Ovary (tissue), 7 donors: ENCODE measurements at regions not wholly inside any gene's neighbourhood (a gene's known extent, or its start where the extent isn't known, plus 50 kb on each side); places are given as distances from the start of the nearest gene placed in this dataset.

Experiments used
- DNase-seq, 5 donors: peaks; one replicate each; pipeline ENCODE4 v3.0.0-alpha.2; 2019 to 2020
- H3K27ac ChIP-seq, 2 donors: fragments of 200-600 bp; one replicate each; pipeline versions ENCODE4 v1.5.1 to v1.8.0; 2019 to 2022
- H3K27me3 ChIP-seq: fragments of 200-600 bp; one replicate; pipeline ENCODE4 v1.8.0; 2022
- H3K36me3 ChIP-seq: fragments of 200-600 bp; sonication (generic); one replicate; pipeline ENCODE4 v1.5.1; 2019
- H3K4me1 ChIP-seq: one replicate; pipeline ENCODE4 v1.8.1; 2013; ENCODE audit warnings: mild to moderate bottlenecking, moderate library complexity; ENCODE audit not compliant: insufficient read depth
- H3K4me3 ChIP-seq: fragments of 200-600 bp; sonication (generic); one replicate; pipeline ENCODE4 v1.5.1; 2017
- H3K9me3 ChIP-seq, 2 donors: fragments of 200-600 bp in 1 of 2; sonication (generic) in 1 of 2; one replicate each; pipeline versions ENCODE4 v1.5.1 to v1.8.1; 2013 to 2019; ENCODE audit warnings: mild to moderate bottlenecking in 1 of 2, moderate library complexity in 1 of 2
- EP300 ChIP-seq: sonication (generic); formaldehyde crosslinking; IDR thresholded peaks from one replicate; pipeline ENCODE4 v1.6.1; 2017; ENCODE audit warnings: antibody characterized with exemption
- POLR2A ChIP-seq: fragments of 450-650 bp; IDR thresholded peaks from one replicate; pipeline ENCODE4 v1.6.1; 2017; ENCODE audit warnings: antibody characterized with exemption, mild to moderate bottlenecking, moderate library complexity
- WGBS, 3 donors: extraction: QIAGEN DNeasy Blood & Tissue Kit in 1 of 3; methylation state at CpG; one replicate each; pipeline versions ENCODE4 v1.1.5 to v1.1.7; 2013 to 2017; 5-methylcytosine and 5-hydroxymethylcytosine counted together
- intact Hi-C, 4 donors: fragments of 100-400 bp; cut with DNase I; formaldehyde crosslinking; loops; one replicate each; pipeline versions ENCODE4 v1.11.0 to v1.15.1; 2022 to 2023
- TF ChIP-seq, protein P1 (sequence below), 3 donors: fragments of 450-650 bp in 2 of 3; fragments of 200-600 bp in 1 of 3; IDR thresholded peaks; one replicate each; pipeline versions ENCODE4 v1.5.1 to v1.8.0; 2016 to 2022; ENCODE audit warnings: antibody characterized with exemption in 3 of 3, mild to moderate bottlenecking in 1 of 3
- donor health status: DM: no; HTN: no; CAD: no; lungs with moderate emphysema.
- donor health status: DM: no; HTN: no; CAD: no.
- donor health status: Bipolar disorder and iron deficiency.
- donor health status: DM: no; HTN: no; CAD: no.
- donor health status: DM: yes; HTN: yes; CAD: no.

DNA sequence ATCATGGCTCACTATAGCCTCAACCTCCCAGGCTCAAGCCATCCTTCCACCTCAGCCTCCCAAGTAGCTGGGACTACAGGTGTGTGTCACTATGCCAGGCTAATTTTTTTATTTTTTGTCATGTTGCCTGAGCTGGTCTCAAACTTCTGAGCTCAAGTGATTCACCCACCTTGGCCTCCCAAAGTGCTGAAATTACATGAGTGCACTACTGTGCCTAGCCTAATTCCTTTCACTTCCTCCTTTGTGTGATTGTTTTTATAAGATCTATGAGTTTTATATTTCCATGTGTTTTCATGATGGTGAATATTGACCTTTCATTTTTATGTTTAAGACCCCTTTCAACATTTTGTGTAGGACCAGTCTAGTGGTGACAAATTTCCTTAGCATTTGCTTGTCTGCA lies 55.2 kb upstream of the IL12B start:
- no peaks in the 10 kb centered on the region for H3K27me3 ChIP-seq
- TF ChIP-seq, protein P1, sequence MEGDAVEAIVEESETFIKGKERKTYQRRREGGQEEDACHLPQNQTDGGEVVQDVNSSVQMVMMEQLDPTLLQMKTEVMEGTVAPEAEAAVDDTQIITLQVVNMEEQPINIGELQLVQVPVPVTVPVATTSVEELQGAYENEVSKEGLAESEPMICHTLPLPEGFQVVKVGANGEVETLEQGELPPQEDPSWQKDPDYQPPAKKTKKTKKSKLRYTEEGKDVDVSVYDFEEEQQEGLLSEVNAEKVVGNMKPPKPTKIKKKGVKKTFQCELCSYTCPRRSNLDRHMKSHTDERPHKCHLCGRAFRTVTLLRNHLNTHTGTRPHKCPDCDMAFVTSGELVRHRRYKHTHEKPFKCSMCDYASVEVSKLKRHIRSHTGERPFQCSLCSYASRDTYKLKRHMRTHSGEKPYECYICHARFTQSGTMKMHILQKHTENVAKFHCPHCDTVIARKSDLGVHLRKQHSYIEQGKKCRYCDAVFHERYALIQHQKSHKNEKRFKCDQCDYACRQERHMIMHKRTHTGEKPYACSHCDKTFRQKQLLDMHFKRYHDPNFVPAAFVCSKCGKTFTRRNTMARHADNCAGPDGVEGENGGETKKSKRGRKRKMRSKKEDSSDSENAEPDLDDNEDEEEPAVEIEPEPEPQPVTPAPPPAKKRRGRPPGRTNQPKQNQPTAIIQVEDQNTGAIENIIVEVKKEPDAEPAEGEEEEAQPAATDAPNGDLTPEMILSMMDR (IDR thresholded peaks at IDR 0.05), result no peak
- TF ChIP-seq EP300 (no peak), POLR2A (no peak)
- no peak overlapping the region for H3K27ac ChIP-seq
- H3K4me1 ChIP-seq, result no peaks in the 10 kb centered on the region
- DNase-seq, result no peak
- no peaks in the 10 kb centered on the region for H3K36me3 ChIP-seq
- H3K9me3 ChIP-seq, result peaks cover 0 to 7% of the 10 kb centered on the region in 2 donors
- intact Hi-C loops, result no loop called here
- no peak overlapping the region for H3K4me3 ChIP-seq

DNA sequence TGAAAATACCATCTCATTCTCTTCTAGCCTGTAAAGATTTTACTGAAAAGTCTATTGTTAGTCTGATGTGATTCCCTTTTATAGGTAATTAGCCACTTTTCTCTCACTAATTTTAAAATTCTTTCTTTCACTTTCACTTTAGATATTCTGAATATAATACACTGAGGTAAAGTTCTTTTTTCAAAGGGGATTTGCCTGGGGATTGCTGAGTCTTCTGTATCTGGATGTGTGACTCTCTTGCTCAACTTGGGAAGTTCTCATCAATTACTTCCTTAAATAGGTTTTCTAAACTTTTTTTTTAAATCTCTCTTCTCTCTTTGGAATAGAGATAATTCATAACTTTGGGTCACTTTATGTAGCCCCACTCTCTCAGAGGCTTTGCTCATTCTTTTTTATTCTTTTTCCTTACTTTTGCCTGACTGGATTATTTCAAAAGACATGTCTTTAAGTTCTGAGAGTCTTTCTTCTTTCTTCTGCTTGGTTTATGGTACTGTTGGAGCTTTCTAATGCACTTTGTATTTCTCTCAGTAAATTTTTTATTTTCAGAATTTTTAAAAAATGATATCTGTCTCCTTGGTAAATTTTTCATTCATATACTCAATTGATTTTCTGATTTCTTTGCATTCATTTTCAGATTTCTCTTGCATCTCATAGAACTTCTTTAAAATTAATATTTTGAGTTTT lies 55.9 kb upstream of the IL12B start:
- peaks cover 0 to 7% of the 10 kb centered on the region in 2 donors for H3K9me3 ChIP-seq
- H3K36me3 ChIP-seq, result no peaks in the 10 kb centered on the region
- no peak for TF ChIP-seq EP300
- TF ChIP-seq, protein P1 (IDR thresholded peaks at IDR 0.05), result no peak
- no peak for TF ChIP-seq POLR2A
- no peaks in the 10 kb centered on the region for H3K27me3 ChIP-seq
- intact Hi-C loops, result no loop called here
- no peak overlapping the region for H3K4me3 ChIP-seq
- no peak for DNase-seq
- H3K27ac ChIP-seq, result no peak overlapping the region
- H3K4me1 ChIP-seq, result no peaks in the 10 kb centered on the region

DNA sequence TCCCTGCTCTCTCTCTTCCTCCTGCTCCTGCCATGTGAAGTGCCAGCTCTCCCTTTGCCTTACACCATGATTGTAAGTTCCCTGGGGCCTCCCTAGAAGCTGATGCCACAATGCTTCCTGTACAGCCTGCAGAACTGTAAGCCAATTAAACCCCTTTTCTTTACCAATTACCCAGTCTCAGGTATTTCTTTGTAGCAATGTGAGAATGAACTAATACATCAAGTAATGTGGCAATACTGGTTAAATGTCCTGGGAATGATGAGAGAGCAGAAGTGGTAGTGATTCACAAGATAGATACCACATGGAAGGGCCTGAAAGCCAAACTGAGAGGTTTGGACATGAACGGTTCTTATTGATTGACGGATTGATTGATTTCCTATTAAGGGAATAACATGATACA lies 62.6 kb upstream of the IL12B start:
- TF ChIP-seq, protein P1 (IDR thresholded peaks at IDR 0.05), result no peak
- TF ChIP-seq POLR2A, result no peak
- no peak for TF ChIP-seq EP300

DNA sequence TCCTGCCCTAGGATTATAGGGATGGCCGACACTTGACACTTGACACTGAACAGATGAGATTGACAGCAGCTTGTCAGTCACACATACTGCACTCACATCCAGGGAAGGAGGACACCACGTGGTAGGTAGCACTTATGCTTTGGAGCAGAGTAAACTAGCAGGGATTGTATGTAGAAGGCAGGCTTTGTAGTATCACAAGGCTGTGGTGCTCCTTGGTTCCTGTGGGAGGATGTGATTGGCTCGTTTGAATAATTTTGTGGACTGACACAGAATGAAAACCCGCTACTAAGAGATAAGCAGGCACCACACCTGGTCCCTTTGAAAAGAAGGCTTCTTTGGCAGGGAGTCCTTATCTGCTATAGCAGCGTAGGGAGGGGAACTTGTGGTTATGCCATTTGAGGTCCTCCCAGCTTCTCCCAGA lies 63.6 kb upstream of the IL12B start:
- TF ChIP-seq POLR2A (no peak), EP300 (no peak)
- TF ChIP-seq, protein P1 (IDR thresholded peaks at IDR 0.05), result no peak
- WGBS, 3 donors, result 23 to 42% (median 28%) methylated on average over 5 of the region's 5 CpGs

More for the DNA sequence above, 62.6 kb upstream of the IL12B start:
- no peak overlapping the region for H3K27ac ChIP-seq
- no peak for DNase-seq
- 89 to 93% (median 92%) methylated on average over 2 of the region's 2 CpGs for WGBS, 3 donors
- intact Hi-C loops, result no loop called here
- H3K9me3 ChIP-seq, result no peaks in the 10 kb centered on the region
- no peaks in the 10 kb centered on the region for H3K27me3 ChIP-seq
- H3K4me1 ChIP-seq, result no peaks in the 10 kb centered on the region
- H3K36me3 ChIP-seq, result no peaks in the 10 kb centered on the region
- no peak overlapping the region for H3K4me3 ChIP-seq

More for the DNA sequence above, 63.6 kb upstream of the IL12B start:
- Histone ChIP-seq H3K4me3 (no peak overlapping the region), H3K27me3 (no peaks in the 10 kb centered on the region), H3K36me3 (no peaks in the 10 kb centered on the region), H3K4me1 (no peaks in the 10 kb centered on the region), H3K9me3 (no peaks in the 10 kb centered on the region), H3K27ac (no peak overlapping the region)
- no peak for DNase-seq
- intact Hi-C loops, result no loop called here
